GM12875 (cell line): ENCODE measurements at regions not wholly inside any gene's neighbourhood (a gene's known extent, or its start where the extent isn't known, plus 50 kb on each side); places are given as distances from the start of the nearest gene placed in this dataset.

ENCODE experiments used
- H3K4me3 ChIP-seq: one replicate; pipeline ENCODE4 v1.5.1; 2011; ENCODE audit warnings: low read depth, low read length, control low read depth
- TF ChIP-seq, protein P1 (sequence below): IDR thresholded peaks from 2 replicates; pipeline ENCODE4 v1.5.1; 2011; ENCODE audit warnings: low read depth, mild to moderate bottlenecking, control low read depth, inconsistent platforms, low read length, moderate library complexity, borderline replicate concordance; ENCODE audit not compliant: insufficient read depth

DNA sequence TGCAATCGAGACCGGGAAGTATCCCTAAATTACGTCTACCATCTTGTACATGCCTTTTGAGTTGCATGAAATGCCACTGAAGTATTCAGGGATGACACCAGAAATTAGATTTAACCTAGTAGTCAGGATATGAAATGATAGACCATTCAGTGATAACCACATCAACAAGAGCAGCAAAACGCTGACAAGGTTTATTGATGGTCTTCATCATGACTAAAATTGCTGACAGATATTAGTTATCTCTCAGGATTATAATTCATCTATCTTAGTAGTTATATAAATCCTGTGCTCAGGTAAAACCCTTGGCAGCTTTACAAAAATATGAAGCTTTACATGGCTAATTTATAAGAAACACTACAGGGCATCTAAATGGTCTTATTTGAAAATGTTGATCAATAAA, 1104.7 kb downstream of the EFNA5 start:
- TF ChIP-seq, protein P1, sequence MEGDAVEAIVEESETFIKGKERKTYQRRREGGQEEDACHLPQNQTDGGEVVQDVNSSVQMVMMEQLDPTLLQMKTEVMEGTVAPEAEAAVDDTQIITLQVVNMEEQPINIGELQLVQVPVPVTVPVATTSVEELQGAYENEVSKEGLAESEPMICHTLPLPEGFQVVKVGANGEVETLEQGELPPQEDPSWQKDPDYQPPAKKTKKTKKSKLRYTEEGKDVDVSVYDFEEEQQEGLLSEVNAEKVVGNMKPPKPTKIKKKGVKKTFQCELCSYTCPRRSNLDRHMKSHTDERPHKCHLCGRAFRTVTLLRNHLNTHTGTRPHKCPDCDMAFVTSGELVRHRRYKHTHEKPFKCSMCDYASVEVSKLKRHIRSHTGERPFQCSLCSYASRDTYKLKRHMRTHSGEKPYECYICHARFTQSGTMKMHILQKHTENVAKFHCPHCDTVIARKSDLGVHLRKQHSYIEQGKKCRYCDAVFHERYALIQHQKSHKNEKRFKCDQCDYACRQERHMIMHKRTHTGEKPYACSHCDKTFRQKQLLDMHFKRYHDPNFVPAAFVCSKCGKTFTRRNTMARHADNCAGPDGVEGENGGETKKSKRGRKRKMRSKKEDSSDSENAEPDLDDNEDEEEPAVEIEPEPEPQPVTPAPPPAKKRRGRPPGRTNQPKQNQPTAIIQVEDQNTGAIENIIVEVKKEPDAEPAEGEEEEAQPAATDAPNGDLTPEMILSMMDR = no peak
- H3K4me3 ChIP-seq = no peak overlapping the region

- TF ChIP-seq, protein P1 = no peak
- H3K4me3 ChIP-seq = no peak overlapping the region
These were observed 1125.4 kb downstream of the EFNA5 start for GRCh38 chr5:106545325-106545724.

GRCh38 chr5:106543330-106543729, 1127.4 kb downstream of the EFNA5 start:
- TF ChIP-seq, protein P1 = no peak
- H3K4me3 ChIP-seq = no peak overlapping the region

DNA sequence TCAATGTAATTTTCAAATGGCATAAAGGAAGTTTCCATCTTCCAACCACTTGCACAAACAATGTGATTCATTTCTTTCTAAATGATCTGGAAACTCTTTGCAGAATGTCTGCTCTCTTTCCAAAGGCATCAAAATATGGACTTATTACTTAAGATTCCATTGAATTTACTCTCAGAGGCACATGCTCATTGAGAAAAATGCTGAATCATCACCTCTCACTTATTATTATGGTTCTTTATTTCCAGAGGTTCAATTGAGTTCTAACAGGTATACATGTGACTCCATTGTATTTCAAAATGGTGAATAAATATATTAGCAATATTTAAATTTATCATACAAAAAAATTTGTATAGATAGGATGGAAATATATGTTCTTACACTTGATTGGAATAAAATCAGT, 1140.6 kb downstream of the EFNA5 start:
- H3K4me3 ChIP-seq = no peak overlapping the region
- TF ChIP-seq, protein P1 = no peak

DNA sequence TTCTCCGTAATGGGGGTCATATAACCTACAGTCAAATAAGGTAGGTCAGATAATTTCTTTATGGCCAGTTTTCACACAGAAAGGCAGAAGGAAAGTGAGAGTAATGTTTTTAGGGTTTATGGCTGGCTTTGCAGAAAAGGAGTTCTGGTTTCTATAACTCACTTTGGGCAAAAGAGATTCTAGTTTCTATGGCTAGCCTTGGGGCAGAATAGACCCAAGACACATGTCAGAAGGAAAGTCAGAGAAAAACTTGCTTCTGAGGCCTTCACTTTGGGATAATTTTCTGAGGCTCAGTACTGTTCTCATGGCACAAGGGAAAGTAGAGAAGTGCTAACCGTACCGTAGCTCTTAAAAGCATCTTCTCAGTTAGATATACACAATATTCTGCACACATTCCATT, 1145.3 kb downstream of the EFNA5 start:
- TF ChIP-seq, protein P1 = no peak
- no peak overlapping the region for H3K4me3 ChIP-seq

GRCh38 chr5:106523852-106524251, 1146.9 kb downstream of the EFNA5 start:
- no peak overlapping the region for H3K4me3 ChIP-seq
- TF ChIP-seq, protein P1 = no peak

GRCh38 chr5:106522296-106522695, 1148.4 kb downstream of the EFNA5 start:
- H3K4me3 ChIP-seq = no peak overlapping the region
- TF ChIP-seq, protein P1 = no peak
